8988T (cell line): ENCODE measurements at regions not wholly inside any gene's neighbourhood (a gene's known extent, or its start where the extent isn't known, plus 50 kb on each side); places are given as distances from the start of the nearest gene placed in this dataset.

Experiments
- DNase-seq: peaks from one replicate; pipeline ENCODE4 v3.0.0; 2011

GRCh38 chr14:99039331-99040041, 232.5 kb downstream of the BCL11B start:
- DNase-seq: no peak

DNA sequence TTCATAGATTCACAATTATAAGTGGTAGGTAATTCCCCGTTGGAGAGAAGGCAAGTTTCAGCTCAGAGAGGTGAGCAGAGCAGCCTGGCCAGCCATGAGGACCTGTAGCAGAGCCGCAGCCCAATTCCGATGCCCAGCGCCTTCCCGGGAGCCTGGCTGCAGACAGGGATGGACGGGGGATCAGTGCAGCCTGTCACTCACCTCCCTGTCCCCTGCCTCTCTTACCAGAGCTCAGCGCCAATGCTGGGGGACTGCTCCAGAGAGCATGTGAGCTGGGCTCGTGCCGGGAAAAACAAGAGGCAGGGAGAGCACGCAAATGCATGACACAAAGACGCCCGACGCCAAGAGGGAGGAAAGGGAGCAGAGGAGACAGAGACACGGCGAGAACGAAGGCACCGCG, 231.9 kb downstream of the BCL11B start:
- DNase-seq: no peak

- DNase-seq: no peak
Observed at GRCh38 chr14:99040711-99041110, 231.3 kb downstream of the BCL11B start.

- DNase-seq: no peak
Observed at GRCh38 chr14:99041141-99041819, 230.7 kb downstream of the BCL11B start.

DNA sequence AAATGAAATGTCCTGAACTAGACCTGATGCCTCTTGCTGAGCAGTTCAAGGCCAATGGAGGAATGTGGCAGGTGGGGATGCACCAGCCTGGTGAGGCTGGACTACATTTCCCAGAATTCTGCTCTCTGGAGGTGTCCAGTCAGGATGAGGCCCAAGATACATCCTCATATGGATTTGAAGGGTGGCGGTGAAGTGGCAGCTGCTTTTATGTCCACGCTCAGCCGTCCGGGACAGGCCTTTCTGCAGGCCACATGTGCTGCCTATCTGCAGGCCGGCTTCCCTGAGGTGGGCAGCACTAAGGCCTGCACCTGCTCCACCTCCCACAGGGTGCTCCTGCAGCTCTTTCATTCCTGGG, 230.2 kb downstream of the BCL11B start:
- DNase-seq: no peak

DNA sequence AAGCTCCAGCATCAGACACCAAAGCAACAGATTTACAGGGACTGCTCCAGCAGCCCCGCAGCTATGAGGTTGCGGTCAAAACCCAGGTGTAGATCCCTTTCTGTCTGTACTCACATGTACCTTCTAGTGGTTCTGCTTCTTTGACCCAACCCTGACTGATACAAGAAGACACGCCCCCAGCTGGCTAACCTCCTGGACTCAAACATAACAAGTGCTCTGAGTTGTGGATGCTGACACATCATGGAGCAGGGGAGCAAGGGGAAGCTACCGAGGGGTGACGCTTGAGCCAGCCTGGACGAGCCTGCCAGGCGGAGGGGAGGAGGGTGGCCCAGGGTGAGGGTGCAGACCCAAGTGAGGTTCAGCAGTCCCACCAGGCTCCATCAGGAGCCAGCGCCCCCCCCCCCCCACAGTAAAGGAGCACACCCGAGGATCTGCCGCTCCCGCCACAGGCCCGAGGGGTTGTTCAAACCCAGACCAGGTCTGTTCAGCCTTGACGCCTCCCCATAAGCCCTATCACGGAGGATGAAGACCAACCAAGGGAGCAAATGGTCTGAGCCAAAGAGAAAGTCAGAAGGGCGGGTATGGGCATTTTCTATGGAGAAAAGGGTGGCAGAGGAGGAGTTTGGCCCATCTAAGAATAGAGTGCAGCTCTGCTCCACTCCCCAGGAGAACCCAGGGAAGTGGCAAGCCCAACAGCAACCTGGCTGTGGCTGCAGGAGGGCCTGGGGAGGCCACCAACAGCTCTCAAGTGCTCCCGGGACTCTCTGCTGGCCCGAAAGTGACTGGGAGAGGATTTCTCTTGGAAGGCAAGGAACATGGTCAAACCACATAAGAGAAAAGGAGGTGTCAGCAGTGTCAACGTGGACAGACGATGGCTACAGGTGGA, 229.4 kb downstream of the BCL11B start:
- no peak for DNase-seq

GRCh38 chr14:99043267-99043615, 228.8 kb downstream of the BCL11B start:
- DNase-seq: no peak

GRCh38 chr14:99043756-99044155, 228.2 kb downstream of the BCL11B start:
- DNase-seq: no peak

GRCh38 chr14:99047441-99048031, 224.5 kb downstream of the BCL11B start:
- no peak for DNase-seq

DNA sequence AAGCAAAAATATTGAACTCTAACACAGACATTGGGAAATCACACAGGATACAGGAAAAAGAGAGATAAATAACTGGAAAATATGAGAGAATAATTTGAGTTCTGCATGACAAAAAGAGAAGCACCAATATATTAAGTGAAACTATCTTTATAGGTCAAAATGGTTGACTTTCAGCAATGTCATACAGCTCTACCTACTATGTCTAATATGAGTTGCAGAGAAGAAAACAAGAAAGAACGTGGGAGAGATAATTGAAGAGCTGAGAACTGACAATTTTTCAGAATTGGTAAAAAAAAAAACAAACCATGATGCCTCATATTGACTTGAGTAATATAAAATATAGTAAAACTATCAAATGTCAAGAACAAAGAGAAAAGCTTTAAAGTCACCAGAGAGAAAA, 221.7 kb downstream of the BCL11B start:
- DNase-seq: no peak

- no peak for DNase-seq
Observed at GRCh38 chr14:99052467-99052866, 219.5 kb downstream of the BCL11B start.

- DNase-seq: no peak
Observed at GRCh38 chr14:99055019-99055418, 217.0 kb downstream of the BCL11B start.

DNA sequence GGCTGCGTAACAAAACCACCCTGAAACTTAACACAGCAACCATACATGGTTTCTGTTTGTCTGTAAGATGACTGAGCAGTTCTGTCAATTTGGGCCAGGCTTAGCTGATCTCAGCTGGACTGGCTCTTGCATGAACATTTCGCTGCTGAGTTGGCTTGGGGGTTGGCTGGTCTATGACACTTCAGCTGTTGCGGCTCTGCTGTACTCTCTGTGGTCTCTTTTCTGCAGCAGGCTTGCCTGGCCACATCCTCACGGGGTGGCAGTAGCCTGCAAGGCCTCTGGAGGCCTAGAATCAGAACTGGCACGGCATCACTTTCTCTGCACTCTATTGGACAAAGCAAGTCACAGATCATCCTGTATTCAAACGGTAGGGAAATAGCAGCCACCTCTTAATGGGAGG, 216.2 kb downstream of the BCL11B start:
- no peak for DNase-seq

GRCh38 chr14:99057576-99058083, 214.4 kb downstream of the BCL11B start:
- DNase-seq: no peak

- no peak for DNase-seq
Observed at GRCh38 chr14:99058542-99058941, 213.5 kb downstream of the BCL11B start.

DNA sequence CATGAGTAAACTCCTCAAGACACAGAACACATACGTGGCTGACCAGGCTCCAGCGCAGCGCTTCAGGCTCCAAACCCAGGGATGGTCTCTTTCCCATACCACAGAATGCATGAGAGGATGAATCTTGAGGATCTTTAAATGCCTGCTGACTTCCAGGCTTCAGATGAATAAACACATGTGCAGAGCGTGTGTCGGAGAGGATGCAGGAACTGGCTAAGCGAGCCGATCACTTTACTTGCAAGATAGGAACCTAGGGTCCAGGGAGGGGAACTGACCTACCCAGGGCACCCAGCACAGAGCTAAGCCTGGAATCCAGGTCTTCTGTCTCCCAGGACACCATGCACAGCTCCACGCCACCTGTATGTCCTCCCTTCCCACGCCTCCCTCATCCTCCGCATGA, 209.8 kb downstream of the BCL11B start:
- DNase-seq: no peak

GRCh38 chr14:99062772-99063418, 209.1 kb downstream of the BCL11B start:
- no peak for DNase-seq

GRCh38 chr14:99063620-99064225, 208.3 kb downstream of the BCL11B start:
- DNase-seq: no peak

DNA sequence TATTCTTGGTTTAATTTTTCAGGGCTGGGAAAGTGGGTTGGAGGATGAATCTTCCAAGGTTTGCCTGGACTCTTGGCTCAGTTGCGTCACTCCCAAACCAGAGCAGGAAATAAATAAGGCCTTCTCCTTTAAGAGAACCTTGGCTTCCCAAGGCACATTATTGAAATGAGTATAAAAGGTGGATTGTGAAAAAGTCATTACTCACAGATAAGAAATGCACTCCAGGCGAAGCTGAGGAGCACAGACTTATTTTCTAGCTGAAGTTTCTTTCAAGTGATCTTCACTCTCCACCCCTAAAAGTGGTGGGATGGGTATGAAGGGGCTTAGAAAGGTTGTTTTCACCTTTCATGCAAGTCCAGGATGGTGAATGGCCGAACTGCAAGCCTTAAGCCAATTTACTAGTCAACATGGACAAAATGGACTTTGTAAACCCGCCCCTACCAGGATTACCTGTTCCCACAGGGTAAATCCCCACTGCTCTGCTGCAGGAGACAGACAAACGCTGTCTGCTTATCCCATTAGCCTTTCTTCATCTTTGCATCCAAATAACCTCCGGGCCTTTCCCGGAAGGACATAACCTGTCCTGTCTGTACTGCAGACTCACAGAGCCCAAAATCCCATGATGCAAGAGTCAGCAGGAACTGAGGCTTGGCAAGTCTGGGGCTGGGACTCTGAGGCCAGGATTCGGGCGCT, 207.6 kb downstream of the BCL11B start:
- no peak for DNase-seq

DNA sequence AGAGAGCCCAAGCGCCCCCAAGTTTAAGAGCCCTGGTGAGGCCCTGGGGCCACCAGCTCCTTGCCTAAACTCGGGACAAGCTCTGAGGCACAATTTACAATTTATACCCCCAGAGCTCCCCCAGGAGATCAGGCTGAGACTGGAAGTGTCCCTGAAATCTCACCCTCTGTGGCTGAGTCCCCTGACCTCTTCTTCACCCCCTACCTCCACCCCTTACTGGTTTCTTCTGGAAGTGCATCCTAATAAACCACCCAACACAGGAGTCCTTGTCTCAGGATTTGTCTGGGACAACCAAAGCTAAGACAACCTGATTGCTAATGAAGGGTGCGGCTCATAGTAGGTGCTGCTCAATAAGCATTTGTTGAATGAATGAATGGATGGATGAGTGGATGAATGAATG, 206.4 kb downstream of the BCL11B start:
- no peak for DNase-seq

DNA sequence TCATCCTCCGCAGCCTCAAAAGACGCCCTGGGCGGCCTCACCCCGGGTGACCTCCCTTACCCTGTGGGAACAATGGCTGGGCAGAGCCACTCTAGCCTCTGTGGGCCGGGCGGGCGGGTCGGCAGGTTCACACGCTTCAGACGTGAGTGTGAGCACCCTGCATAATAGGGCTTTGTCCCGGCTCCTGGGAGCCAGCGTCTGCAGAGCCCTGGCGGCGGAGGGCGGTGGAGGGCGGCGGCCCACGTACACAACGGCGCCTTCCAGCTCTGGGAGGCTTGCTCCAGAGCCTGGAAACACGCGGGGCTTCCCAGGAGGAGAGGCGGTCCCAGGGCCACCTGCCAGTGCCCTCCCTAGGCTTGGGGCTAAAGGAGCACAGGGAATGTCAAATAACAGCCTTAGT, 205.6 kb downstream of the BCL11B start:
- DNase-seq: no peak
